Brain pericyte (primary cell): ENCODE measurements at regions not wholly inside any gene's neighbourhood (a gene's known extent, or its start where the extent isn't known, plus 50 kb on each side); places are given as distances from the start of the nearest gene placed in this dataset.
"Not testable (repeated sequence)": the region's sequence is repeated elsewhere in the genome, so short reads cannot be mapped to it uniquely, and the experiment has no call there.

ENCODE experiments used
- DNase-seq: peaks from one replicate; pipeline ENCODE4 v3.0.0-alpha.2; 2012; ENCODE audit warnings: low read depth, low spot score

DNA sequence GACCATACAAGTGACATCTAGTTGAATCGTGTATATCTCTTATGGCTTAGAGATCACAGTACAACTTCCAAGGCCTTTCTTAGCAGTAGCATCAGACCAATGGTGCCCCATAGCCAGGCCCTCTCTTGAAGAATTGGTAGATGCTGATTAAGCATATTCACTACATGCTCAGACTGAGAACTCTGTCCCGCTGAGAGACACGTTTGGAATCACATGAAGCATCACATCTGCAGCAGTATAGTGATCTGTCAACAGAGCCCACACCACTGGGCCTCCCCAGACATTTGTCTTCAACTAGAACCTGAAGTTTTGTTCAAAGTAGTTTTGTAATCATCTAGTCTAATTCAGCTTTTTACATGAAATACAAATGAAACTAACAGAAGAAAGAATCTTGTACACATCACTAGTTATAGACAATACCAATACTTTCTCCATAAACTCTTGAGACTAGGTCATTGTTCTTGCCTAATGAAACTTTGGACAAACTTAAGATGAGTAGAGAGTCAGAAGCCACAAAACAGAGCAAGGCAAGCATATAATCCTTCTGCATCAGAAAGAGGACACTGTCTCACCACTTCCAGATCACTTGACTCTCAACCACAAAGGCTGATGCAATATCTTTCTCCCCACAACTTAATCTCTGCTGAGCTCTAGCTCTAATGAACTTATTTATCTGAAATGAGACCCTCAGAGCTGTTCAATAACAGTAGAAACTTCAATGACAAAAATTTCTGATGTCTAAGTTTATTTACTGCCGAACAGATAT is 182.7 kb downstream of the TBX18 start:
- no peak for DNase-seq

DNA sequence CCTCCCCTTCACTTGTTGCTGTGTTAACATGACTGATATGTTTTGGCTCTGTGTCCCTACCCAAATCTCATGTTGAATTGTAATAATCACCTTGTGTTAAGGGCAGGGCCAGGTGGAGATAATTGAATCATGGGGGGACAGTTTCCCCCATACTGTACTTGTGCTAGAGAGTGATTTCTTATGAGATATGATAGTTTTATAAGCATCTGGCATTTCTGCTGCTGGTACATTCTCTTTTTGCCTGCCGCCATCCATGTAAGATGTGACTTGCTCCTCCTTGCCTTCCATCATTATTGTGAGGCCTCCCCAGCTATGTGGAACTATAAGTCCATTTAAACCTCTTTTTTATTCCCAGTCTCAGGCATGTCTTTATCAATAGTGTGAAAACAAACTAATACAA is 185.0 kb downstream of the TBX18 start:
- no peak for DNase-seq

DNA sequence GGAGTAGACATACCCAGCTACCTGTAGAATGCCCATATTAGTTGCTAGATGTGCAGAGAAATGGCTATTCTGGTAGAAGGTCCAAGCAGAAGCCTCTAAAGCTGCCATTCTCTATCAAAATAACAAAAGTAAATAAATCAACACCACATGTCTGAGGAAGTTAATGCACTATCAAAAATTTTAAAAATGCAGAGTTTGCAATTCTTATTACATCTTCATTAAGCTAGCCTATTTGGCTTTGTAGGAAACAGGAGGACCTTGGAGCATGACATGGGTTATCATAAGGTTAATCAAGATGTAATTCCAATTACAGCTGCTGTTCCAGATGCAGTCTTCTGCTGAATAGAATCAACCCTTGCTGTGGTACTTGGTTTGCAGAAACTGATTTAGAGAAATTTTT is 188.4 kb downstream of the TBX18 start:
- no peak for DNase-seq

DNA sequence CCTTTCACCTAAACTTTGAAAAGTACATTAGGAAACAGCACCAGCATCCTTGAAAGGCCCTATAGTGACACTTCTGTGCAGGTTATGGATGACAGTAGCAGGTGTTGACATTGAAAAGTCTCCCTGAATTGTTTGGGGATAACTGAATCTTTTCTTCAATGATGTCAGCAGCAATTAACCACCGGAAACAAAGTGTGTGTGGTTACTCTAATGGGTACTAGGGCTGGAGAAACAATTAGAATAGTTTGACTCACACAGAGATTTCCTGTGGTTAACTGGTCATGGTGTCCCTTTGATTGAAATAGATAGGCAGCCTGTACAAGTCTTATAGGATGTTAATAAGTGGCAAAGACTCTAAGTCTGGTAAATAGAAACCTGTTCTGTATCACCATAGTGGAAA is 189.1 kb downstream of the TBX18 start:
- DNase-seq, result no peak

DNA sequence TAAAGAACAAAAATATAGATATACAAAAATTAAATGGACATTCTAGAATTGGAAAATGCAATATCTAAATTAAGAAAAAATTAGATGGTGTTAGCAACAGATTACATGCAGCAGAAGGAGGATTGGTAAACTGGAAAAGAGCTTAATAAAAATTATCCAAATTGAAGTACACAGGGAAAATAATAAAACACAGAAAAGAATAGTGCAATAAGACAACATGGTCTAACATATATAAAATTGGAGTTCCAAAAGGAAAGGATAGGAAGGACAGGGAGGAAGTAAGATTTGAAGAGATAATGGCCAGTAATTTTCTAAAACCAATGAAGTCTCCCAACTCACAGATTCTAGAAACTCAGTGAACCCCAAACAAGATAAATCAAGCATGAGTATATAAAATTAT is 194.5 kb downstream of the TBX18 start:
- no peak for DNase-seq

DNA sequence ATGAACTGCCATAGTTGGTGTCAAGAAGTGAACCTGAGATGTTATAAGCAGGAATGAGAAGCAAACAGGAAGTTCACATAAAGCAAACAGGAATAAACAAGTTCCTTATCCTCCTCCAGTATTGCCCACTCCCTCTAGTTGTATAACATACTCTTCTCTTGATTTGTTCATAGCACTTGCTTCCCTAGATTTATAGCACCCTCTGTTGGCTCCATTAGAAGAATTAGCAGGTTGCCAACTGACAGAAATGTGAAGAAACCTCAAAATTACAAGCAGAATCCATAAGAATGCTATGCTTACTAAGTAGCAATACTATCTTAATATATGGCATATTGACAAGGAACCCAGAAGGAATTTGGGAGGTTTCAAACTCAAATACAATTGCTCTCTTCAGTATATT is 195.4 kb downstream of the TBX18 start:
- DNase-seq, result no peak

DNA sequence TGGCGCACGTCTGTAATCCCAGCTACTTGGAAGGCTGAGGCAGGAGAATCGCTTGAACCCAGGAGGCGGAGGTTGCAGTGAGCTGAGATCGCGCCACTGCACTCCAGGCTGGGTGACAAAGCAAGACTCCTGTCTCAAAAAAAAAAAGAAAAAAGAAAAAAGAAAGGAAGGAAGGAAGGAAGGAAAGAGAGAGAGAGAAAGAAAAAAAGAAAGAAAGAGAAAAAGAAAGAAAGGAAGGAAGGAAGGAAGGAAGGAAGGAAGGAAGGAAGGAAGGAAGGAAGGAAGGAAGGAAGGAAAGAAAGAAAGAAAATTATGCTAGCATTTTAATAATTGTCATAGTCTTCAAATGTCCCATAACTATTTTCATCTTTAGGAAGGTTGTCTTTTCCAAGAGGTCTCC is 198.7 kb downstream of the TBX18 start:
- DNase-seq, result not testable (repeated sequence)

DNA sequence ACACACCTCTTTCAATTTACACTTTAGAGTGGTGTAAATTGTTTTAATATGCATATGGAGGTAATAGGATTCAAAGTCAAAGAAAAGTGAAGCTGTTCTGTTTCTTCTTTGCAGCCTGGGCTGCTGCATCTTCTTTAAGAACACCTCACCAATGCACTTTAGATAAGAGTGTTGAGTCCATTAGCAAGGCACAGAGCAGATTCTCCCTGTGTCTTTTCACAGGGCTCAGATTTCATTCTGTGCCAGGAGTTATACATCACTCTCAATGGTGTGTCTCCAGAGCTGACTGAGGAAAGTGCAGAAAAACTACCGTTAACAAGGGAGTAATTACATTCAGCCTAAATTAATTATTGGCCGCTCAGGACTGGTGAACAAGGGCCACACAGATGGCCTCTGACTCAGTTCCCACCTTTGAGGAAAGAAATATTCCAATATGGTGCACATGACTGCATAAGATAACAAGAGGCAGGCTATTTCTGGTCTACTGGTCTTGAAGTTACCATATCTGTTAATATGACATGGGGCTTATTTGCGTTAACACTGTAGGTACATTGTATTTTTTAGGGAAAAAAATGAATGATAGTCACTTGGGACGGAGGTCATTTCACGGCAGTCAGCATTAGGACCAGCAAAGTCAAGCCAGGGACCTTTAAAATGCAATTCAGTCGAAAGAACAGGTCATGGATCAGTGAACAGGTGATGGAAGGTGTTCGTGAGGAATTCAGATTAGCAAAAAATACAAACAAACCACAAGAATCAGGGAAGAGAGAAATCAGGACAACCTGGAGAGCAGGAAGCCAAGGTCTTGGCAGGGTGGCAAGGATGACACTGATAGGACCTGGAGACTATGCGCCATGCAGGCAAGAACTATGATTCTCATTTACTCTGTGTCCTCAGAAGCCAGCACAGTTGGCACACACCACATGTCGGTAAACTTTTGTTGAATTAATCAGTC is 203.7 kb downstream of the TBX18 start:
- DNase-seq, result no peak

DNA sequence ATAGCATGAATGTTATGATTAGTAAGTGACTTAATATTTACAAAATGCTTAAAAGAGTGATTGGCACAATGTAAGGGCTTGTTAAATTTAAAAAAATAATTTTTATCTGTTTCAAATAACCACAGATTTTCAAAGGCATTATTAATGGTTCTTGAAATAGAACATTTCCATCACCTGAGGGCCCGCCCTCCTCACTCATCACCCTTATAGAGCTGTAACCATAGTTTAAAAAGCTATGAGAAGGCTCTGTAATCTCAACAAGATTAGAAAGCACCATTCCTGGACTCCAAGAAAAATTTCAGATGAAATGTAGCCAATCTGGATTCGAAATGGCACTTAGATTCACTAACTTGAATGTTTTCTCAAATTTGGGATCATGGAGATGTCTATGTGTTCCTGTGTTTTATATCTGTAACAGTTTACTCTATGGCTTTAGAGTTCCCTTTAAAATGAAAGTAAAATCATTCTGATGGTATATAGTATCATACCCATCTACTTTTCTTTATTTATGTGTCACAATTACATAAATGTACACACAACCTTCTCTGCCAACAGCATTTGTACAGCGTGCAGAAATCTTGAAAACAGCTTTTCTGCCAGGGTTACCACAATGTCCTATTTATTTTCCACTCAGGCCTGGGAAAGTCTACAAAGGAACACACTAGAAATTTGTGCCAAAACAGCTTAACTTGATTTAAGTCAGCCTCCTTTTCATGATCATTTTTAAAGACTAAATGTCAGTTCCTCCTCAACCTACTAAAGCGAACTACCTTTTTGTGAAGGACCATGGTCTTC is 207.7 kb downstream of the TBX18 start:
- no peak for DNase-seq

DNA sequence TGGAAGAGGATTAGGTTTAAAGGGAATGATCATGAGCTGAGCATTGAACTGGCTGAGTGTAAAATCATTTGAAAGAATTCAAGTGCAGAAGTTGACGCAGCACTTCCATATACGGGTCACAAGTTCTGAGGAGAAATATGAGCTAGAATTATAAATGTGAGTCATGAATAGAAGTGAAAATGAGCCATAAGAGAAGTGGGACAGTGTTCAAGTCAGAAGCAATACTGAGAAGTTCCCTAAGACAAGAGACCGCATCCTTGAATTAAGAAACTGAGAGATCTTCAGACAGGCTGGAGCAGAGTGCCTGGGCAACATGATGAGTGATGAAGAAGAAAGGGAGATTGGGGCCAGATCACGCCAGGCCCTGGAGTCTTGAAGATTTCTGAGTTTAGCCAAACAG is 209.7 kb downstream of the TBX18 start:
- no peak for DNase-seq

DNA sequence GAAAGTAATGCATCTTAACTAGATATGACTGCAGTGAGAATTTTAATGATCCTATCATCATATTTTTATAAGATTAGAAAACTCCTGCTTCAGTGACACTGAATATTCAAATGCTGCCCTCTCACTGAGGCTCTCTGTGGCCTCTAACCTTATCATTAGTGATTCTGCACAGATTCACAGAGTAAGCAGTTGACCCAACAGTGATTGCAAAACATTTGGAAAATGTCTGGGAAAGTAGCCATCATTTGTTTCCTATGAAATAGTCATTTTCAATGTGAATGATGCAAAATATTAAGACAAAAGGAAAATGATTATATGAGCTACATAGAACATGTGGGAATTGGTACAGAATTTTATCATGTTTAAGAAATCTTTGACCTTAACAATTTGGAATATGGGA is 210.3 kb downstream of the TBX18 start:
- DNase-seq, result no peak

DNA sequence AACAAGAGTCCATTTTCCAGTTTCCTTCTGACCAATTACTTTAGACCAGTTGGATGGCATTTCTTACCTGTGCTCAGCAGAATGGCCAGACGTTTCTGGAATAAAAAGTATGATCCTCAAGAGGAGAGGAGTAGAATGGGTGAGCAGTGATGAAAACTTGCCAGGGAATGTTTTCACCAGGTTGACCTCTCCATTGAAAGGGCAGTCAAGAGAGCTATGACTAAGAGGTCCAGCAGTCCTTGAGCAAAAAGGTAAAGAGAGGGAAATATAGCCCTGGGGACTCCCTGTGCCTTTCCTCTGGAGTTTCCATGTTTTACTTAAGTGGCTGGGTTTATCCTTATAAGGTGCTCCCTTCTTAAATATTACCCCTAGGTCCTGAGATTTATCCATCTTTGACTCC is 210.9 kb downstream of the TBX18 start:
- no peak for DNase-seq

DNA sequence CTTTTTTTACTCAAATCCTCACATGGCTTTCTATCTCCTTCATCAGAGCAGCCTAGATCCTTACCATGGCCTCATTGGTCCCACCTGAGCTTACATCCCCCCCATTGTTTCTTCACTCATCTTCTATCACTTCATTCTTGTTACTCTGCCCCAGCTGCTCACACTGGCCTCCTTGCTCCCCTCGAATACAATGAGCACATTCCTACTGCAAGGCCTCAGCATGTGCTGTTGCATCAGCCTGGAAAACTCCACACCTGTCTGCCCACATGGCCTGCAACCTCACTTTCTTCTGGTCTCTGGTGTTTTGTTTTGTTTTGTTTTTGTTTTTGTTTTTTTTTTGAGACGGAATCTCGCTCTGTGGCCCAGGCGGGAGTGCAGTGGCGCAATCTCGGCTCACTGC is 212.6 kb downstream of the TBX18 start:
- no peak for DNase-seq

DNA sequence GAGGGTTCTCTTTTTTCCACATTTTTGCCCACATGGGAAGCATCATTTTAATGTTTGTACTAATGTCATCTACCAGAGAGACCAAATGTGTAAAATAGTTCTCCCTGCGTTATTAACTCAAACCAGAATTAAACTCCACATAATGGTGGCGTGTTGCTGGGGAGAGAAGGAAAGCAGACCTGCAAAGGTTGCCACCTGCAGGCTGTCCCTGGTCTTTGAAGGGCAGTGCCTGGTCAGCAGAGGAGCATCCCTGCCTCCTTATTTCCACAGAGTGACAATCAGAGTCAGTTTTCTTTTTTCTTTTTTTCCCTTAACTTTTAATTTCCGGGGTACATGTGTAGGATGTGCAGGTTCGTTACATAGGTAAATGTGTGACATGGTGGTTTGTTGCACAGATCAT is 214.5 kb downstream of the TBX18 start:
- DNase-seq, result no peak

DNA sequence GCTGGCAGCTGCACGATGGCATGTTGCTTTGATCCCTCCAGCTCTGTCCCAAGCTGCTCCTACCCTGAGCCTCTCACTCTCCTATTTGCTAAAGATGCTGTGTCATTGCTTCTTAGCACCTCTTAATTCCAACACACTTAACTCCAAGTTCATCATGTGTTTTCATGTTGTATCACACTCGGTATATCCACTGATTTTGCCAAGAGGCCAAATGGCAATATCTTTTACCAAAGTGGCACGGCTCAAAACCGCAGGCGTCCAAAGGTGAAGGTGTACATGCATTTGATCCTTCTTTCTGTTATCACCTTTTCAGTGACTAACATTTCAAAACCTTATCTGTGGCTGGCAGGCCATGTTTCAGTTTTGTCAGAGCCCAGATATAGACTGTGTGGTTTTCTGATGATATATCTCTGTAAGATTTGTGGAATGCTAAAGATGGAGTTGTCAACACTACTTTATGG is 217.0 kb downstream of the TBX18 start:
- no peak for DNase-seq

DNA sequence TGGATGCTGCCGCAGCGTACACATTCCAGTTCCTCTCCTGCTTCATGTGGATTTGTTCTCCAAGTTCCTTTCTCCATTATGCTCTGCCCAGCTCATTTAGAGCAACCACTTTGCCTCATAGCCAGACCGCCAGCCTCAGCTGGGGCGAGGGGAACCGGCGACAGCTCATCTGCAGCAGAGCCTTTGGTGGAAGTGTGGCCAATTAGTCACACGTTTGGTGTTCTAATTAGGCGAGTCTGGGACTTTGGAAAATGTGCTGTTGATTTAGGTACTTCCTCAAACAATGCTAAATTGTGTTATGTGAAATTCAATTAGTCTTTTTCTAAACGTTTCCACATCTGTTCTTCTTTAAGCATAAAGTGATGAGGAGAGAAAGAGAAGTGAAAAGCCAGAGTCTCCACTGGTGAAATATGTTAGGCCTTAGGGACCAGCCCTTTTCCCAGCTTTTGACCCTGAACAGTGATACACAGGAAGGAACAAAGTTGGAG is 217.9 kb downstream of the TBX18 start:
- DNase-seq, result no peak

DNA sequence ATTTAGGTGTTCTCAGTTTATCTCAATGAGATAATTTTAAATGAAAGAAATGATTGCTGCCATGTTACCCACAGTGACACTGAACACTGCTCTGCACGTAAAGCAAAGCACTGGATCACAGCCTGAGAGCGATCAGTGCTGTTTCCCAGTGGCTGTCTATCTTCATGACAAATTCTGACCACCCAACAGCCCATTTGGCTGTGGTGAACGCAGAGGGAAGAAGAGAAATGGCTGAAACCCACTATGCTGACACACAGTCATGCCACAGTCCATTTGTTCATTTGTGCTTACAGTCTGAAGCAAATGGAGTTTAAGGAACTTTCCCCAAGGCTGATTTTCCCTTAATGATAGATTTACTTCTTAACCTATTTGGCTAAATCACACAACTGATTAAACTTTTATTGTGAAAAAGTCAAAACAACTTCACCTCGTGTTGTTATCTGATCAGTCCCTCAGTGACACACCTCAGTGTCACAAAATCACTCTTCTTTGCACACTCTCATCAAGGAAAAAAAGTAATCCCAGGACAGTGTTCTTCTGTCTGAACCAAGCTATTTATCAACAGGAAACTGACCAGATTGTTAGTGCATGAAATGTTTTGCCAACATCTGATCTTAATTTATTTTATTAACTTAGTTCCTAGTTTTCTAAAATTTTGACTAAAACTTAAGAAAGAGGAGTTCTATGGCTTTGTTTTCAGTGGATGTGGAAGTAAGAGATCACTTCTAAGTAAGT is 225.1 kb downstream of the TBX18 start:
- DNase-seq, result no peak

DNA sequence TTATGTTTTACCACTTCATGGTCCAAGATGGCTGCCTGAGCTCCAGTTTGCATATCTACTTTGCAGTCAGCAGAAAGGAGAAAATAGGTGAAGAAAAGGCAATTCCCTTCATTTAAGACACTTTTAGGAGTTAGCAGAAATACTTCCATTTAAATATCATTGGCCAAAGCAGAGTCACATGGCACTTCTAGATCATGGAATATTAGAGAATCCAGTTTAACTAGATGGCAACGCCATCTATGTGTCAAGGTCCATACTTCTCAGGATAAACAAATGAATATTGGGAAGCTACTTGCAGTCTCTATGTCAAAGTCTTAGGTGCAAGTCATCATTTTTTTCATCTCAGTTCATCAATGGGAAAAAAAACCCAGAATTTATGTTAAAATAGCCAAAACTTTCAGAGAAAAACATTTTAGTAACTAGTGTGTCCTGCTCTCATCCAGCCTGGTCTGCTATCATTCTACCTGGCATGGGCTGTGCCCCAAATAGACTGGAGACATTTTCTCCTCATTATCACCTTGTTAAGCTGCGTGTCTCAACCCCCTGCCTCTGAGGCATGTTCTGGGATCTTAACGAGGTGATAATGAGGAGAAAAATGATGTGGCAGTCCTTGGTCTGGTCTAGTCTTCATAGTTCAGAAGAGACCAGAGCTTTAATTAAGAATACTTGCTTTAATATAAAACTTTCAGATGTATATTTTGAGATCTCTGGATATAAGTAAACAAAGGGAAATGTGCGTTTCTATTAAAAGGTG is 227.3 kb downstream of the TBX18 start:
- no peak for DNase-seq

DNA sequence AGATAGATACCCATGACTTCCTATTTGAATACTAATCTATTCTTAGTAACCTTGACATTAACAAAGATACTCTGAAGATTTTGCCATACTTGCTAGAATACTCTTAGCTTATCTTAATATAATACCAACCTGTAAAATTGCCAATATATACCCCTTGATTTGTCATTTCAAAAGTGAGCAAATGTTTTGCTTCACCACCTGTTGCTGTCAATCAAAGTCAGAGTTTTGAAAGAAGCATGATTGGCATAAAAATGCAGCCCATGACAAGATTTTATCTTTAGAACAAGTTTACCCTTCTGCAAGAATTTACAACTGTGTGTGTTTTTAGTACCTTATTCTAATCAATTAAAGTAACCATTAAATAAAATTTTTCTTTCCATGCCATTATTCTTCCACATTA is 236.2 kb downstream of the TBX18 start:
- DNase-seq, result no peak

DNA sequence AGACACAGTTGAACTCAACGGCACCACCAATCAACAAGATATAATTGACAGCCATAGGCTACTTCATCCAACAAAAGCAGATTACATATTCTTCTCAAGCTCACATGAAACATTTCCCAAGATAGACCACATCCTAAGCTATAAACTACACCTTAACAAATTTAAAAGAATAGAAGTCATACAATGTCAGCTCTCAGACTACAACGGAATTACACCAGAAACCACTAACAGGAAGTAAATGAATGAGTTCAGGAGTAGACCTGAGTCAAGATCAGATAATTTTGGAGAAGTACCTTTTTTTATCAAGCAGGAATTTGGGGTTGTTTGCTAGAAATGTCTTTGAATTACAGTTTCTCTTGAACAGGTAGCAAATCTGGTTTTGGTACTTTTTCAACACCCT is 237.8 kb downstream of the TBX18 start:
- no peak for DNase-seq
